H1 (cell line): ENCODE measurements at regions not wholly inside any gene's neighbourhood (a gene's known extent, or its start where the extent isn't known, plus 50 kb on each side); places are given as distances from the start of the nearest gene placed in this dataset.

ENCODE experiments used
- CTCF ChIP-seq, 3 experiments: IDR thresholded peaks; 1 replicate in 2 of 3; 2 replicates in 1 of 3; pipeline versions ENCODE4 v1.5.1 to v1.6.1; 2011; ENCODE audit warnings: low read length in 3 of 3, mild to moderate bottlenecking in 3 of 3, inconsistent platforms in 2 of 3, low read depth in 1 of 3, moderate library complexity in 1 of 3; ENCODE audit not compliant: insufficient read depth in 1 of 3; ENCODE audit errors: control extremely low read depth in 1 of 3
- KDM1A ChIP-seq: fragments of 200-600, 300-600 bp; sonication (generic); IDR thresholded peaks from 2 replicates; pipeline ENCODE4 v1.7.1; 2016; ENCODE audit warnings: mild to moderate bottlenecking, low read length, borderline replicate concordance
- MAX ChIP-seq: IDR thresholded peaks from 2 replicates; pipeline ENCODE4 v1.6.1; 2012; ENCODE audit warnings: inconsistent platforms
- POLR2A ChIP-seq, 2 experiments: IDR thresholded peaks; 1 replicate in 1 of 2; 2 replicates in 1 of 2; pipeline ENCODE4 v1.6.1; 2011; ENCODE audit warnings: low read depth in 2 of 2, low read length in 2 of 2, mild to moderate bottlenecking in 2 of 2; ENCODE audit errors: control extremely low read depth in 1 of 2
- POLR2AphosphoS5 ChIP-seq: IDR thresholded peaks from 2 replicates; pipeline ENCODE4 v1.6.1; 2011; ENCODE audit warnings: low read depth, low read length
- RXRA ChIP-seq: IDR thresholded peaks from 2 replicates; pipeline ENCODE4 v1.6.1; 2011; ENCODE audit warnings: low read depth, mild to moderate bottlenecking, low read length, moderate library complexity; ENCODE audit not compliant: insufficient read depth

GRCh38 chr9:13716090-13716489, 436.6 kb upstream of the MPDZ start:
- TF ChIP-seq CTCF (IDR thresholded peaks at IDR 0.05; ENCODE audit: control extremely low read depth in 1 of 3, insufficient read depth in 1 of 3, low read depth in 1 of 3, low read length in 3 of 3) (no peak), RXRA (no peak), POLR2AphosphoS5 (no peak), KDM1A (no peak), POLR2A (IDR thresholded peaks at IDR 0.05; ENCODE audit: control extremely low read depth in 1 of 2, low read depth in 2 of 2, low read length in 2 of 2) (no peak), MAX (no peak)
